Ramos (cell line): ENCODE measurements at regions not wholly inside any gene's neighbourhood (a gene's known extent, or its start where the extent isn't known, plus 50 kb on each side); places are given as distances from the start of the nearest gene placed in this dataset.

Source experiments
- in situ Hi-C: fragments of 300-500 bp; cut with MboI; formaldehyde crosslinking; loops from one replicate; pipeline ENCODE4 v1.14.3; 2022; ENCODE audit warnings: low sequenced_read_pairs; ENCODE audit not compliant: unreplicated experiment

- in situ Hi-C loops = no loop called here
Observed at GRCh38 chr7:136193940-136194339, 216.8 kb upstream of the MTPN start.

DNA sequence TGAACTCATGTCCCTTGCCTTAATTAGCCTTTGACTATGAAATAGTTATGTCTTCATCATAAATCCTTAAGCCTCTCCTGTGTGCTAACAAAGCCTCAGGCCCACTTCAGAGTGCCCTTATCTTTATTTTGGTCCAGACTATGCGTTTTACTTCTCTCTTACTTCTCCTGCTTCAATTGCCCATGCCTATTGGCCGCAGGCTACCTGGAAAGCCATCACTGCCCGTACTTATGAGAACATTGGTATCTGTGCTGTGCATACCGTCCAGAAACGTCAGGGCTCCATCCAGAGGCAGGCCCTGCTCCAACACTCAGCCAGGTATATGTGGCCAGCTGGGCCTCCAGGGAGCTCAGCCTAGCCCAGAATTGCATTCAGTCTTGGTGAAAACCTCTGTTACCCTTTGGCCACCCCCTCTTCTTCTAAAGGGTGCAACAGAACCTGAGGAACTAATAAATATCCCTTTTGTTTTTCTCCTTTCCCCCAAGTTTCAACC lies 212.4 kb upstream of the MTPN start:
- in situ Hi-C loops = no loop called here

DNA sequence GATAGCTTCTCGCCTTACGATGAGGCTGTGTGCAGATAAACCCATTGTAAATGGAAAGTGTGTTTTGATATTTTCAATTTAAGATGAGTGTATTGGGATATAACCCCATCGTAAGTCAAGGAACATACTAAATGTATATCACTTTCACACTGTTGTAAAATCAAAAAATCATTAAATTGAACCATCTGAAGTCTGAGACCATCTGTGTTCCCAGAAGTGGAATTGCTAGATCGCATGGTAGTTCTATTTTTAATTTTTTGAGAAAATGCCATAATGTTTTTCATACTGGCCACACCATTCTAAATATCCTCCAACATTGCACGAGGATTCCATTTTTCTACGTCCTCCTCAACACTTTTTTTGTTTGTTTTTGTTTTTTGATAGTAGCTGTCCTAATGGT lies 209.1 kb upstream of the MTPN start:
- in situ Hi-C loops = no loop called here

- in situ Hi-C loops = no loop called here
Observed at GRCh38 chr7:136184719-136185118, 207.6 kb upstream of the MTPN start.

DNA sequence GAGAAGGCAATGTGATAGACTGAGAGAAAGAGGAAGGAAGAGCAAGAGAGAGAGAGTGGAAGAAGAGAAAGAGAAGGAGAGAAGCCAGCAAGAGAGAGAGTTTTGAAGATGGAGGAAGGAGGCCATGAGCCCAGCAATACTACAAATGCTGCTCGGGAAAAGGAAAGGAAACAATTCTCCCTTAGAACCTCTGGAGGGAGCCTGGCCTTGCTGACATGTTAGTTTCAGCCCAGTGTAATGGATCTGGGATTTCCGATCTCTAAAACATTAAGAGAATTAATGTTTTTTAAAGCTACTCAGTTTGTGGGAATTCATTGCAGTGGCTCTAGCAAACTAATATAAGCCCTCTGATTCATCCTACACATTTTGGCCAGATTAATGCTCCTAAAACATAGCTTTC lies 206.8 kb upstream of the MTPN start:
- in situ Hi-C loops = no loop called here

DNA sequence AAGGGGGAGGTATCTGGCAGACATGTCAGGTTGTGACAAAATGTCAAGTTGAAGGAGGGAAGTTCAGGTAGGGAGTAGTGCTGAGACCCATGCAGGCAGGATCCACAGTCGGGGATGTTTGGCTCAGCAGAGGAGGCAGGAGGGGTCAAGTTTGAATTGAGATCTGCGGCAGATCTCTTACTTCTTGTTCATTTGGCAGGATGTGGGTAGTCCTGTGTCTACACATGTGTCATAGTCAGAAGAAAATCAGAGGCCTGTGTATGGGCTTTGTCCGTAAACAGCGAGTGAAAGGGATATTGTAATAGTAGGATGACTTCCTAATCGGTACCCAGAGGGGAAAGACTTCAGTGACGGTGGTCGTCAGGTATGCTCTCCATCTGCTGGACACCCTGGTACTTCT lies 203.8 kb upstream of the MTPN start:
- in situ Hi-C loops = no loop called here

- in situ Hi-C loops = no loop called here
Observed at GRCh38 chr7:136179851-136180721, 202.9 kb upstream of the MTPN start.

- in situ Hi-C loops = no loop called here
Observed at GRCh38 chr7:136179154-136179553, 202.0 kb upstream of the MTPN start.

DNA sequence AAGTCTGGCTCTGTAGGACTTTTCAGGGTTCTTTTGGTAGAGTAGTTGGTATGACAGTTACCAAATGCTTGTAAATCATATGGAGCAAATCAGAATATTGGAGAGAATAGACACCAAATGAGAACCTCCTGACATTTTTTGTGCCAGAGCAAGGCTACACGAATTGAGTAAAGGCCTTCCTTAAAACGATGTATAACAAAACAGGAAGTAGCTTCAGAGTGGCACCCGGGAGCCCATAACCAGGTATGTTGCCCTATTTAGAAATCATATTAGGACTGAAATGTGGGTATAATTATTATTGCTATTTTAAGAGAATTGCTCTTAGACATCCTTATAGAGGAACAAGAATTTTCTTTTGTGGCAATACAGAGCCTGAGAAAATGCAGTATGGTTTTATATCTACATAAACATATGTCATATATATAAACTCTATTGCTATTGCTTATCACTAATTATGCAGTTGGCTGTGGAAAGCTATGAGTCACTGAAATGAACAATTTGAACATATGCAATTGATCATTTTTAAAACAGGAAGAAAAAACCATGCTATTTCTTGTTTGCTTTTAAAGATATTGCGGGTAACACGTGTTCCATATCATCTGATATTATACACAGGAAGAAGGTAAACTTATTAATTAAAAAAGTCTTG lies 197.4 kb upstream of the MTPN start:
- in situ Hi-C loops = no loop called here

DNA sequence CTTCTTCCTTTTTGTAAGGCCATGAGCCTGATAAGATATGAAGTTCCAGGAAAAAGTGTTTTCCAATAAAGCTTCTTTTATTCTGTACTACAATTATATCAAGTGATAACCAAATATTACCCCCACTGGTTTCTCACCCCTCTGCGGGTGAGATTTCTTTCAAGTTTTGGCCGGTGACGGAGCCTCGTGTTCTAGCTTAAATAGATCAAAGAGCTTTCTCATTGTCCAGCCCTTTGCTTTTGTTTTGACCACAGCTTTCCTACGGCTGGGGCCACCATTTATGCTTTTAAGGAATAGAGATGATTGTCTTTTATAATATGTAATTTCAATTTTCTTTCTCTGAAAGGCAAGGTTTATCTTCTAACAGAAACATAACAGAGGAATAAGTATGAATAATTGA lies 196.7 kb upstream of the MTPN start:
- in situ Hi-C loops = no loop called here

DNA sequence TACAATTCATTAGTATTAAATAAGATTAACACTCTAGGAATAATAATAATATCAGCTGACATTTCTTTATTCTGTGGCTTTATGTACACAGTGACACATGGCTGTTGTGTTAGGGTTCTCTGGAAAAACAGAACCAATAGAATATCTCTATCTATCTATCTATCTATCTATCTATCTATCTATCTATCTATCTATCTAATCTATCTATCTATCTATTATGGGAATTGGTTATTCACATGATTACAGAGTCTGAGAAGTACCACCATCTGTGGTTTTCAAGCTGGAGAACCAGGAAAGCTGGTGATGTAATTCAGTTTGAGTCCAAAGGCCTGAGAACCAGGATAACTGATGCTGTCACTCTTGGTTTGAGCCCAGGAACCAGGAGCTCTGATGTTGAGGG lies 194.1 kb upstream of the MTPN start:
- in situ Hi-C loops = no loop called here

GRCh38 chr7:136168821-136169220 lies 191.7 kb upstream of the MTPN start:
- in situ Hi-C loops = no loop called here

GRCh38 chr7:136167991-136168390 lies 190.8 kb upstream of the MTPN start:
- in situ Hi-C loops = no loop called here

DNA sequence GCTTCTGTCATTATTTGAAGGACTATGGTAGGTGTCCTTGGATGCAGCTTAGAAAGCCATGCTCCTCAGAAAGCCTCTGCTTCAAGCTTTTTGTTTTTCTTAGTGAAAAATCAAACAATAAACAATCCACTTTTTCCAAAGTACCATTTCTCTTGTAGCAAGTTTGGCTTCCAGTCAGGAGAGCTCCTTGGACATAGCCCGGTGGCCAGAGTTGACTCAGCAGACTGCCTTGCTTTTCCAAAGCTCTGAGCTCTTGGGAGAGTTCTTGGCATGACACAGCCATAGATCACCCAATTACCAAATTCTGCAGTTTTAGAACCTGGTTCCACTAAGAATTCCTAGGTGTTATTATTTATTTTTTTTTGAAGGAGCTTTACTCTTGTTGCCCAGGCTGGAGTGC lies 189.4 kb upstream of the MTPN start:
- in situ Hi-C loops = no loop called here

DNA sequence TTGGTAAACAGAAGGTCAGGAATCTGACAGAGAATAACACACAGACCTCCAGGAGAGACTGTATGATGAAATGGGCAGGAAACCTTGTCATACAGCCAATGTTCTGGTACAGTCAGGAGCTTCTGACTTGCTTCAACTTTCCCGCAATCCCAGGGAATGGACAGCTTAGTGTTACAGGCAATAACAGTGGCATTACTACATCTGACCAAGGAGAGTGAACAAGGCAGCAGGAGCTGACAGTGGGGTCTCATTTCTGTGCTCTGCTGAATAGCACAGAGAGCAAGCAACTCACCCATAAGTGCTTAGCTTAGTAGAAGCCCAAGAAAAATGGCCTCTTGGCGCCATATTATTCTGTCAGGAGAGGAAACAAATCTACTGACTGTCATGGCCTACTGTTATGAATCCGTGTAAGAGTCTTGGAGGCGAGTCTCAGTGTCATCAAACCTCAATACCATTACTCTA lies 186.2 kb upstream of the MTPN start:
- in situ Hi-C loops = no loop called here

DNA sequence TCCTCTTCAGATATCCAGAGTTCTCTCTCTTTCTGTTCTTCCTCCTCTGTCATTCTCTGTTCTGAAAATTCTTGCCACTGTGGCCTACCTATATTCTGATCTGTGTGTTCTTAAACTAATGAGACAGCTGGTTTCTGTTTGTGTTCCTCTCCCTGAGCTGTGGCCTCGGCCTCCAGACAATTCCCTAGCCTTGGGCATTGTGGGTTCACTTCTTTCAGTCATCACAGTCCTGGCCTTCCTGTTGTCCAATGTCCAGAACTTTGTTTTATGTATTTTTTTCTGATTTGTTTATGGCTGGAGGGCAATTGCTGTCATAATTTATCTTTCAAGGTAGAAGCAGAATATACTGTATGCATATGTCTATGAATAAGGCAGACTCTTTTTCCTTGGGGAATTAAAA lies 173.2 kb upstream of the MTPN start:
- in situ Hi-C loops = no loop called here

GRCh38 chr7:136148920-136149319 lies 171.8 kb upstream of the MTPN start:
- in situ Hi-C loops = no loop called here

- in situ Hi-C loops = no loop called here
Observed at GRCh38 chr7:136146925-136147324, 169.8 kb upstream of the MTPN start.

DNA sequence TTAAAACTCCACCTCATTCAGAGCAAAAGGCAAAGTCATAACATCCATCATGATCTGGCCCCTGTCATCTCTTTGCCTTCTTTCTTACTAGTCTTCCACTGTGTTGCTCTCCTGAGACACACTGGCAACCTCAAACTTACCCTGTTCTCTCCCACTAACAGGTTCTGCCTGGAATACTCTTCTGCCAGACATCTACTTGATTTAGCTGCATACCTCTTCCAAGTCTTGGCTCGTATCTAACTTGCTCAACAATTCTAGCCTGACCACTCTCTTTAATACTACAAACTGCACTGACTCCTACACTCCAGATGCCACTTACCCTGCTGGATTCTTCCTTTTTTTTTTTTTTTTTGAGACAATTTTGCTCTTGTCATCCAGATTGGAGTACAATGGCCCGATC lies 167.0 kb upstream of the MTPN start:
- in situ Hi-C loops = no loop called here

GRCh38 chr7:136143271-136143670 lies 166.1 kb upstream of the MTPN start:
- in situ Hi-C loops = no loop called here

DNA sequence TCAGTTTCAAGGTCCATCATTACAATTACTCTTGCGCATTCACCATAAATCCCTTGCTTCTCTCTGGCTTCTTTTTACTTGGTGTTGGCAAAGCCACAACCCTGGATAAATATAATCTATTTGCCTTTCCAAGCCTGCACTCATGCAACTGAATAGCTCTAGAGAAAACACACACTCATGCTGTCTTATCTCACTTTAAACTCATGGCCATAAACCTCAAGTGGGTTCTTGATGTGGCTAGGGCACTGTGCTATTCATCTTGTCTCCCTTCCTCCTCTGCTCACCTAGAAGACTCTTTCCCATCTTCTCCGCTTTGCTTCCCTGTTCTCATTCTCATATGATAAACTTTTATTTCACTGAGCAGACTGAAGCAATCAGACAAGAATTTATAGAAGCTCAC lies 165.4 kb upstream of the MTPN start:
- in situ Hi-C loops = no loop called here

DNA sequence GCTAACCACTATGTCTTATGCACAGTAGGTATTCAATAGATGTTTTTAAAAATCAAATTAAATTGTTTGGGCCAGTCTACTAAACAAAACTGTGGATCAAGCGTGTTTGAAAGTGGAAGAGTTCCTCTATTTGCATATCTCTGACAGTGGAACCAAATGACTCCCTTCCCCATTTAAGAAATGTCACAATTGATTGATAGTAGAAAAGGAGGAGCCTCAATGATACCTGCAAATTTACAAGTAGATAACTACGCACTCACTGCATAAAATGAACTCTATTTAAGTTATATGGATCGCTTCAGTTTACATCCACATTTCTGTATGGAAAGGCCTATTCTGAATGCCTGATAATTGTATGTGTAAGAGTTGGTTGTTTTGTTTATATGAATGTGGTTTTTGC lies 163.3 kb upstream of the MTPN start:
- in situ Hi-C loops = no loop called here
